Sigmoid colon (tissue), 6 donors: ENCODE measurements at regions not wholly inside any gene's neighbourhood (a gene's known extent, or its start where the extent isn't known, plus 50 kb on each side); places are given as distances from the start of the nearest gene placed in this dataset.

Source experiments
- DNase-seq: peaks from one replicate; pipeline ENCODE4 v3.0.0-alpha.2; 2019
- H3K27ac ChIP-seq, 4 donors: fragments of 200-600 bp; sonication (generic); one replicate each; pipeline ENCODE4 v1.5.1; 2016 to 2019; ENCODE audit warnings: mild to moderate bottlenecking in 1 of 4
- H3K27me3 ChIP-seq, 3 donors: fragments of 200-600 bp; sonication (generic); one replicate each; pipeline ENCODE4 v1.5.1; 2019; ENCODE audit warnings: mild to moderate bottlenecking in 1 of 3
- H3K36me3 ChIP-seq, 4 donors: fragments of 200-600 bp; sonication (generic); one replicate each; pipeline ENCODE4 v1.5.1; 2016 to 2019
- H3K4me1 ChIP-seq, 4 donors: fragments of 200-600 bp; sonication (generic); one replicate each; pipeline ENCODE4 v1.5.1; 2017 to 2019
- H3K4me3 ChIP-seq, 4 donors: fragments of 200-600 bp; sonication (generic); one replicate each; pipeline ENCODE4 v1.5.1; 2017 to 2019; ENCODE audit warnings: mild to moderate bottlenecking in 2 of 4, moderate library complexity in 1 of 4
- H3K9me3 ChIP-seq, 4 donors: fragments of 200-600 bp in 3 of 4; sonication (generic) in 3 of 4; one replicate each; pipeline versions ENCODE4 v1.5.1 to v1.6.1; 2013 to 2019
- EP300 ChIP-seq, 4 donors: sonication (generic); formaldehyde crosslinking; IDR thresholded peaks; one replicate each; pipeline ENCODE4 v1.6.1; 2017; ENCODE audit warnings: antibody characterized with exemption in 4 of 4
- POLR2A ChIP-seq, 2 donors: fragments of 450-650 bp; IDR thresholded peaks; one replicate each; pipeline ENCODE4 v1.6.1; 2016; ENCODE audit warnings: antibody characterized with exemption in 2 of 2, mild to moderate bottlenecking in 2 of 2, moderate library complexity in 2 of 2
- POLR2AphosphoS5 ChIP-seq, 4 donors: sonication (generic); formaldehyde crosslinking; IDR thresholded peaks; one replicate each; pipeline ENCODE4 v1.6.1; 2017; ENCODE audit warnings: antibody characterized with exemption in 4 of 4
- WGBS, 2 donors: extraction: QIAGEN DNeasy Blood & Tissue Kit; methylation state at CpG; one replicate each; pipeline ENCODE4 v1.1.7; 2013; 5-methylcytosine and 5-hydroxymethylcytosine counted together
- intact Hi-C: fragments of 100-400 bp; cut with DNase I; formaldehyde crosslinking; loops from one replicate; pipeline ENCODE4 v1.15.1; 2023
- TF ChIP-seq, protein P1 (sequence below), 4 experiments: fragments of 450-650 bp in 3 of 4; fragments of 200-600 bp in 1 of 4; IDR thresholded peaks; one replicate each; pipeline ENCODE4 v1.5.1; 2016 to 2019; ENCODE audit warnings: antibody characterized with exemption in 4 of 4, mild to moderate bottlenecking in 3 of 4, moderate library complexity in 2 of 4
- donor health status: healthy with polysubstance abuse.
- donor health status: healthy.

DNA sequence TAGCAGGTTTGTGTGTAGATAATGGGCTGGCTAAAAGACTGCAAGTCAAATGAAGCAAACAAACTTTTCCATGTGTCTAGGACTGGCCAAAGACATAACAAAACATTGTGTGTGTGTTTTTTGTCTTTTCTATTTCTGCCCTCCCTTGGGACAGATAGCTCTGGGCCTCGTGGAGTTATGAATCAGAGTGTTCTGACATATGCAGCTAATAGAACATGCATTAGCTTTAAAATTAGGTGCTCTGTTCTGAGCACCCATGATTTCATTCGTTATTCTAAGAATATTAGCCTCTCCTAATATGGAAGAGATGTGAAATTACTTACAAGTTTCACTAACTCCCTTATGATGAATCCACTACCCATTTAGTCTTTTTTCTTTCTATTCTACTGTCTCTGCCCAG is 367.3 kb upstream of the PAPPA start:
- no peaks in the 10 kb centered on the region for H3K27me3 ChIP-seq
- H3K36me3 ChIP-seq: no peaks in the 10 kb centered on the region
- intact Hi-C loops: no loop called here
- no peaks in the 10 kb centered on the region for H3K9me3 ChIP-seq
- no peak overlapping the region for H3K4me3 ChIP-seq
- no peak overlapping the region for H3K27ac ChIP-seq
- TF ChIP-seq POLR2AphosphoS5 (IDR thresholded peaks at IDR 0.05): no peak
- TF ChIP-seq POLR2A (IDR thresholded peaks at IDR 0.05): no peak
- TF ChIP-seq EP300 (IDR thresholded peaks at IDR 0.05): no peak
- TF ChIP-seq, protein P1, sequence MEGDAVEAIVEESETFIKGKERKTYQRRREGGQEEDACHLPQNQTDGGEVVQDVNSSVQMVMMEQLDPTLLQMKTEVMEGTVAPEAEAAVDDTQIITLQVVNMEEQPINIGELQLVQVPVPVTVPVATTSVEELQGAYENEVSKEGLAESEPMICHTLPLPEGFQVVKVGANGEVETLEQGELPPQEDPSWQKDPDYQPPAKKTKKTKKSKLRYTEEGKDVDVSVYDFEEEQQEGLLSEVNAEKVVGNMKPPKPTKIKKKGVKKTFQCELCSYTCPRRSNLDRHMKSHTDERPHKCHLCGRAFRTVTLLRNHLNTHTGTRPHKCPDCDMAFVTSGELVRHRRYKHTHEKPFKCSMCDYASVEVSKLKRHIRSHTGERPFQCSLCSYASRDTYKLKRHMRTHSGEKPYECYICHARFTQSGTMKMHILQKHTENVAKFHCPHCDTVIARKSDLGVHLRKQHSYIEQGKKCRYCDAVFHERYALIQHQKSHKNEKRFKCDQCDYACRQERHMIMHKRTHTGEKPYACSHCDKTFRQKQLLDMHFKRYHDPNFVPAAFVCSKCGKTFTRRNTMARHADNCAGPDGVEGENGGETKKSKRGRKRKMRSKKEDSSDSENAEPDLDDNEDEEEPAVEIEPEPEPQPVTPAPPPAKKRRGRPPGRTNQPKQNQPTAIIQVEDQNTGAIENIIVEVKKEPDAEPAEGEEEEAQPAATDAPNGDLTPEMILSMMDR (IDR thresholded peaks at IDR 0.05): no peak
- peaks cover 0 to 10% (median 0%) of the 10 kb centered on the region in 4 donors for H3K4me1 ChIP-seq
- no peak for DNase-seq
- 32 to 50% methylated on average over 2 of the region's 2 CpGs for WGBS, 2 donors

DNA sequence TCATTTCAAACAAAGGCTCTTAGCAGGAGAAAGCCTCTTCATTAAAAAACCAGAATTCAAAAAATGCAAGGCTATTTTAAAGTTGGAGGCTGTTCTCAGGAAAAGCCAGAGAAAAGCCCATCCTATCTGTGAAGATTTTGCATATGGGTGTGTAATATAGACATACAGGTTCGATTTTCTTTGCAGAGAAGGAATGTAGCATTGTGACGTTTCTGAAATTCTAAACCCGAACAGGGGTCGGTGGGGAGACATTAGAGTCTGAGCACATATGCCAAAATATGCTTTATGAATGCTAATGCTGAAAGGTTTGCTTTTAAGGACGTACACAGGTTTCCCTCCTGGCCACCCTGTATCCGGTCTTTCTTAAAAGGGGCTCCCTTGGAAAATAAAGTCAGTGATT is 363.1 kb upstream of the PAPPA start:
- intact Hi-C loops: no loop called here
- WGBS, 2 donors: 72 to 82% methylated on average over 6 of the region's 6 CpGs
- Histone ChIP-seq H3K36me3 (no peaks in the 10 kb centered on the region), H3K27me3 (no peaks in the 10 kb centered on the region), H3K27ac (no peak overlapping the region), H3K9me3 (no peaks in the 10 kb centered on the region), H3K4me1 (peaks cover 0 to 10% (median 0%) of the 10 kb centered on the region in 4 donors), H3K4me3 (no peak overlapping the region)
- TF ChIP-seq POLR2A (IDR thresholded peaks at IDR 0.05): no peak
- TF ChIP-seq, protein P1 (IDR thresholded peaks at IDR 0.05): no peak
- TF ChIP-seq POLR2AphosphoS5 (IDR thresholded peaks at IDR 0.05): no peak
- TF ChIP-seq EP300 (IDR thresholded peaks at IDR 0.05): no peak
- no peak for DNase-seq

DNA sequence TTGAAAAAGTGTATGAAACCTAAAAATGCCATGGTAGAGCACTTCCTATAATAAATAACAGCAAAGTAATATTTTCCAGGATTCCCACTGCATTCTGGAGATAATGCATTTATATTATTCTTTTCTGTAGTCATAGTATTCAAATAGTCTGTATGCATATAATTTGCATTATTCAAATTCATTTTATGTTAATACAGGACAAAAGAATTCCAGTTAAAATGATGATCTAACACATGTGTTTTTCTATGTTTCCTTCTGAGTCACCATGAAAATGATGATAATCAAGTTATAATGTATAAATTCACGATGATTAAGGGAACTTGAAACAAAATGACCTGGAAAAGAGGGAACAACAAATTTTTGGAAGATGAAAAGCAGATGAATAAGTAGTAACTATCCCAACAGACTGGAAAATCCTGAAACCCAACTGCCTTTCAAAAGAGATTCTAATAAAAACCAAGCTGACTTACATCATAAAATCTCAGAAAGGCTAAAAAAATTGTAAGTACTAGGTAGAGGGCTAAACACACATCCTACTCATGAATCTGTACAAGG is 358.6 kb upstream of the PAPPA start:
- 44 to 79% methylated on average over 1 of the region's 1 CpG for WGBS, 2 donors
- Histone ChIP-seq H3K27me3 (no peaks in the 10 kb centered on the region), H3K36me3 (no peaks in the 10 kb centered on the region), H3K27ac (no peak overlapping the region), H3K9me3 (no peaks in the 10 kb centered on the region), H3K4me3 (no peak overlapping the region), H3K4me1 (no peaks in the 10 kb centered on the region)
- no peak for DNase-seq
- TF ChIP-seq, protein P1 (IDR thresholded peaks at IDR 0.05): no peak
- TF ChIP-seq POLR2AphosphoS5 (IDR thresholded peaks at IDR 0.05) (no peak), EP300 (IDR thresholded peaks at IDR 0.05) (no peak), POLR2A (IDR thresholded peaks at IDR 0.05) (no peak)
- intact Hi-C loops: no loop called here

DNA sequence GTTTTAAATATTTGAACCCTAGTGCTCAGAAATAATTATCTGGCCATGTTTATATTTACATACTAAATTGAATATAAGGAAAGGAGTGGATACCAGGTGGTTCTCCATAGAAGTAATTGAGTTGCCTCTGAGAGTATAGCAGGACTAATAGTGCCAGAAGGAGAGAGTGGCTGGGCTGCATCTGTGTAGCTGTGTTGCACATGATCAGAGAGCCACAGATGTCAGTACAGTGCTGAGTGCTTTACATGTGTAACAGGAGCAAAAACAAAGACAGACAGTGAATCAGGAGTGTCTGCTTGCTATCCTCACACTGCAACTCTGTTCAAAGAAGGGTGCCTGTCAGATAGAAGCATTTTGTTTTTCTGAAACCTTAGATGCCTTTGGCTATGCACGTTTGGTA is 353.9 kb upstream of the PAPPA start:
- no peaks in the 10 kb centered on the region for H3K36me3 ChIP-seq
- WGBS, 2 donors: 12 to 34% methylated on average over 1 of the region's 1 CpG
- H3K4me1 ChIP-seq: no peaks in the 10 kb centered on the region
- H3K4me3 ChIP-seq: no peak overlapping the region
- H3K27ac ChIP-seq: no peak overlapping the region
- TF ChIP-seq EP300 (IDR thresholded peaks at IDR 0.05) (no peak), POLR2A (IDR thresholded peaks at IDR 0.05) (no peak), POLR2AphosphoS5 (IDR thresholded peaks at IDR 0.05) (no peak)
- TF ChIP-seq, protein P1 (IDR thresholded peaks at IDR 0.05): no peak
- intact Hi-C loops: no loop called here
- no peak for DNase-seq
- no peaks in the 10 kb centered on the region for H3K27me3 ChIP-seq
- no peaks in the 10 kb centered on the region for H3K9me3 ChIP-seq

DNA sequence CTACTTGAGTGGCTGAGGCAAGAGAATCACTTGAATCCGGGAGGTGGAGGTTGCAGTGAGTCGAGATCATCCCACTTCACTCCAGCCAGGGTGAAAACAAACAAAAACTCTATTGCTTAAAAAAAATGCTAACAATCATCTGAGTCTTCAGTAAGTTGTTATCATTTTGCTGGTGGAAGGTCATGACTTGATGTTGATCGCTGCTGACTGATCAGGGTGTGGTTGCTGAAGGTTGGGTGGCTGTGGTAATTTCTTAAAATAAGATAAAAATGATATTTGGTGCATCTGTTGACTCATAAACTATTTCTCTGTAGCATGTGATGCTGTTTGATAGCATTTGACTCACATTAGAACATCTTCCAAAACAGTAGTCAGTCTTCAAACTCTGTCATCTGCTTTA is 349.4 kb upstream of the PAPPA start:
- Histone ChIP-seq H3K4me1 (no peaks in the 10 kb centered on the region), H3K4me3 (no peak overlapping the region), H3K27ac (no peak overlapping the region), H3K9me3 (no peaks in the 10 kb centered on the region), H3K36me3 (no peaks in the 10 kb centered on the region), H3K27me3 (no peaks in the 10 kb centered on the region)
- WGBS, 2 donors: 74 to 91% methylated on average over 3 of the region's 3 CpGs
- no peak for DNase-seq
- intact Hi-C loops: no loop called here
- TF ChIP-seq, protein P1 (IDR thresholded peaks at IDR 0.05): no peak
- TF ChIP-seq POLR2A (IDR thresholded peaks at IDR 0.05) (no peak), EP300 (IDR thresholded peaks at IDR 0.05) (no peak)
